ENCODE measurements at regions not wholly inside any gene's neighbourhood (a gene's known extent, or its start where the extent isn't known, plus 50 kb on each side); places are given as distances from the start of the nearest gene placed in this dataset.

DNA sequence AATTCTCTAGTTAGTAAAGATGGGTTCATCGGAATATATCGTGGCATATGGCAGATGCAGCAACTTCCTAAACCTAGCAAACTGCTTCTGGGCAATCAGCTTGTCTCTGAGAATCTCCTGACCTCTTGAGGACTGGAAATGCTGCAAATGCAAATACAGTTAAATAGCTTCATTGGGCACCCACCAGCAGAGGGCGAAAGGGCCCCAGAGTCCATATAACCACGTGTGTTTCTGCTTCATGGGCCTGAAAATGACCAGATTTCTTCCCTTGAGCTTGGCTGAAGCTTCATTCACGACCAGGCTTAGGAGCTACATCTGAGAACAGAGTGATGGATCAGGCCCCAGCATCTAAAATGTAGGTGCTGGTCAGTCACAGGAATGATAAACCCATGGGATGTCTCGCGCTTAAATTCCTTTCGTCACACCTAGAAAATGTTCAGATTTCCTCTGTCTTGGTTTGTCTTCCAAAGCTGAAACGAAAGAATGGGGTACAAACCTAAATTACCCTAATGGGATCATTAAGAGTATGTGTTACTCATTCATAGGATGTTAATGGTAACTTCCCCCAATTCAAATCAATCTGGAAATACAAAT lies 1482.5 kb upstream of the TMEM132C start:
- H3K79me2 ChIP-seq (replicated peaks; ENCODE audit: insufficient read depth, low read length) = no peaks in the 10 kb centered on the region
- no peaks in the 10 kb centered on the region for H3K9me3 ChIP-seq (ENCODE audit: low read length)
- H3K4me2 ChIP-seq (ENCODE audit: low read length) = no peak overlapping the region
- TF ChIP-seq, protein P1, sequence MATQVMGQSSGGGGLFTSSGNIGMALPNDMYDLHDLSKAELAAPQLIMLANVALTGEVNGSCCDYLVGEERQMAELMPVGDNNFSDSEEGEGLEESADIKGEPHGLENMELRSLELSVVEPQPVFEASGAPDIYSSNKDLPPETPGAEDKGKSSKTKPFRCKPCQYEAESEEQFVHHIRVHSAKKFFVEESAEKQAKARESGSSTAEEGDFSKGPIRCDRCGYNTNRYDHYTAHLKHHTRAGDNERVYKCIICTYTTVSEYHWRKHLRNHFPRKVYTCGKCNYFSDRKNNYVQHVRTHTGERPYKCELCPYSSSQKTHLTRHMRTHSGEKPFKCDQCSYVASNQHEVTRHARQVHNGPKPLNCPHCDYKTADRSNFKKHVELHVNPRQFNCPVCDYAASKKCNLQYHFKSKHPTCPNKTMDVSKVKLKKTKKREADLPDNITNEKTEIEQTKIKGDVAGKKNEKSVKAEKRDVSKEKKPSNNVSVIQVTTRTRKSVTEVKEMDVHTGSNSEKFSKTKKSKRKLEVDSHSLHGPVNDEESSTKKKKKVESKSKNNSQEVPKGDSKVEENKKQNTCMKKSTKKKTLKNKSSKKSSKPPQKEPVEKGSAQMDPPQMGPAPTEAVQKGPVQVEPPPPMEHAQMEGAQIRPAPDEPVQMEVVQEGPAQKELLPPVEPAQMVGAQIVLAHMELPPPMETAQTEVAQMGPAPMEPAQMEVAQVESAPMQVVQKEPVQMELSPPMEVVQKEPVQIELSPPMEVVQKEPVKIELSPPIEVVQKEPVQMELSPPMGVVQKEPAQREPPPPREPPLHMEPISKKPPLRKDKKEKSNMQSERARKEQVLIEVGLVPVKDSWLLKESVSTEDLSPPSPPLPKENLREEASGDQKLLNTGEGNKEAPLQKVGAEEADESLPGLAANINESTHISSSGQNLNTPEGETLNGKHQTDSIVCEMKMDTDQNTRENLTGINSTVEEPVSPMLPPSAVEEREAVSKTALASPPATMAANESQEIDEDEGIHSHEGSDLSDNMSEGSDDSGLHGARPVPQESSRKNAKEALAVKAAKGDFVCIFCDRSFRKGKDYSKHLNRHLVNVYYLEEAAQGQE (IDR thresholded peaks at IDR 0.05; ENCODE audit: borderline replicate concordance) = no peak
- TF ChIP-seq, protein P2, sequence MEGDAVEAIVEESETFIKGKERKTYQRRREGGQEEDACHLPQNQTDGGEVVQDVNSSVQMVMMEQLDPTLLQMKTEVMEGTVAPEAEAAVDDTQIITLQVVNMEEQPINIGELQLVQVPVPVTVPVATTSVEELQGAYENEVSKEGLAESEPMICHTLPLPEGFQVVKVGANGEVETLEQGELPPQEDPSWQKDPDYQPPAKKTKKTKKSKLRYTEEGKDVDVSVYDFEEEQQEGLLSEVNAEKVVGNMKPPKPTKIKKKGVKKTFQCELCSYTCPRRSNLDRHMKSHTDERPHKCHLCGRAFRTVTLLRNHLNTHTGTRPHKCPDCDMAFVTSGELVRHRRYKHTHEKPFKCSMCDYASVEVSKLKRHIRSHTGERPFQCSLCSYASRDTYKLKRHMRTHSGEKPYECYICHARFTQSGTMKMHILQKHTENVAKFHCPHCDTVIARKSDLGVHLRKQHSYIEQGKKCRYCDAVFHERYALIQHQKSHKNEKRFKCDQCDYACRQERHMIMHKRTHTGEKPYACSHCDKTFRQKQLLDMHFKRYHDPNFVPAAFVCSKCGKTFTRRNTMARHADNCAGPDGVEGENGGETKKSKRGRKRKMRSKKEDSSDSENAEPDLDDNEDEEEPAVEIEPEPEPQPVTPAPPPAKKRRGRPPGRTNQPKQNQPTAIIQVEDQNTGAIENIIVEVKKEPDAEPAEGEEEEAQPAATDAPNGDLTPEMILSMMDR (IDR thresholded peaks at IDR 0.05; ENCODE audit: poor library complexity, severe bottlenecking) = peak; percentile 50
- TF ChIP-seq SMC3 (conservative IDR thresholded peaks at IDR 0.05; ENCODE audit: poor library complexity) (peak; percentile 56), RAD21 (conservative IDR thresholded peaks at IDR 0.05) (peak; percentile 40)
- no peak overlapping the region for H3K27ac ChIP-seq (ENCODE audit: low read length)
- H2AFZ ChIP-seq (ENCODE audit: low read depth, low read length) = no peak overlapping the region
- no peaks in the 10 kb centered on the region for H3K36me3 ChIP-seq (ENCODE audit: insufficient read depth, low read length)
- no peaks in the 10 kb centered on the region for H3K9me2 ChIP-seq (ENCODE audit: insufficient read depth, low read length)
- H3F3A ChIP-seq (ENCODE audit: insufficient read depth, low read length, poor library complexity, severe bottlenecking) = no peaks in the 10 kb centered on the region
- H3K4me3 ChIP-seq (ENCODE audit: low read length) = no peak overlapping the region
- H3K27me3 ChIP-seq (ENCODE audit: insufficient read depth, low read depth, low read length) = no peaks in the 10 kb centered on the region
- H4K20me1 ChIP-seq (ENCODE audit: insufficient read depth) = no peaks in the 10 kb centered on the region
- H3K9ac ChIP-seq (ENCODE audit: low read length) = no peak overlapping the region

DNA sequence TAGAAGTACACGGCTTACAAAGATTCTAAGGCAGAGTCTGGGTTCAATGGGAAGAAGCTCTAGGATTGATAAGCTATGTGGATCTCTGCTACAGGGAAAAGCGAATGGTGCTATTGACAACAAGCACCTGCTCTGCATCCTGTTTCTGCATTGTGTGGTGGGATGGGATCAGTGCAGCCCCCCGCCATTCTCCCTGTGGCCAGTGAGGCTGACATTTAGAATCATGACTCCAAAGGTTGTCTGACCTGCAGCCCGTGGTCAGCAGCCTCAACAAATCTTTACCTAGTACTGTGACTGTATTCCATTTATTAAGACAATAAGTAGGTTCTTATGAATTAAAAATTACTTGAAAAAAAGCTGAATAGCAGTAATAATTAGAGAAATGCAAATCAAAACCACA lies 1477.0 kb upstream of the TMEM132C start:
- Histone ChIP-seq H4K20me1 (ENCODE audit: insufficient read depth) (no peaks in the 10 kb centered on the region), H3K79me2 (replicated peaks; ENCODE audit: insufficient read depth, low read length) (no peaks in the 10 kb centered on the region), H3K27me3 (ENCODE audit: insufficient read depth, low read depth, low read length) (no peaks in the 10 kb centered on the region), H2AFZ (ENCODE audit: low read depth, low read length) (no peak overlapping the region), H3K9ac (ENCODE audit: low read length) (no peak overlapping the region), H3K9me2 (ENCODE audit: insufficient read depth, low read length) (no peaks in the 10 kb centered on the region), H3F3A (ENCODE audit: insufficient read depth, low read length, poor library complexity, severe bottlenecking) (no peaks in the 10 kb centered on the region), H3K27ac (ENCODE audit: low read length) (no peak overlapping the region), H3K4me3 (ENCODE audit: low read length) (no peak overlapping the region), H3K4me2 (ENCODE audit: low read length) (no peak overlapping the region), H3K36me3 (ENCODE audit: insufficient read depth, low read length) (no peaks in the 10 kb centered on the region), H3K9me3 (ENCODE audit: low read length) (no peaks in the 10 kb centered on the region)
- TF ChIP-seq, protein P1 (IDR thresholded peaks at IDR 0.05; ENCODE audit: borderline replicate concordance) = no peak
- TF ChIP-seq POLR2AphosphoS5 (IDR thresholded peaks at IDR 0.05) (no peak), EZH2 (IDR thresholded peaks at IDR 0.05; ENCODE audit: borderline replicate concordance, insufficient read depth, low read length, poor library complexity, severe bottlenecking) (no peak), RAD21 (conservative IDR thresholded peaks at IDR 0.05) (no peak), EP300 (conservative IDR thresholded peaks at IDR 0.05; ENCODE audit: poor library complexity, severe bottlenecking) (no peak), MXI1 (conservative IDR thresholded peaks at IDR 0.05; ENCODE audit: poor library complexity, severe bottlenecking) (no peak), SMC3 (conservative IDR thresholded peaks at IDR 0.05; ENCODE audit: poor library complexity) (no peak), TAF1 (IDR thresholded peaks at IDR 0.05; ENCODE audit: low read depth) (no peak)
- TF ChIP-seq, protein P2 (IDR thresholded peaks at IDR 0.05; ENCODE audit: poor library complexity, severe bottlenecking) = no peak
